Testis (tissue), 2 donors: ENCODE measurements at regions not wholly inside any gene's neighbourhood (a gene's known extent, or its start where the extent isn't known, plus 50 kb on each side); places are given as distances from the start of the nearest gene placed in this dataset.

ENCODE experiments used
- CTCF ChIP-seq, 3 experiments: fragments of 450-650 bp in 2 of 3; fragments of 200-600 bp in 1 of 3; sonication (generic) in 1 of 3; IDR thresholded peaks; one replicate each; pipeline ENCODE4 v1.5.1; 2016 to 2019; ENCODE audit warnings: antibody characterized with exemption in 3 of 3, mild to moderate bottlenecking in 2 of 3, moderate library complexity in 1 of 3
- POLR2A ChIP-seq: fragments of 450-650 bp; IDR thresholded peaks from one replicate; pipeline ENCODE4 v1.6.1; 2017; ENCODE audit warnings: antibody characterized with exemption, mild to moderate bottlenecking, moderate library complexity

- TF ChIP-seq CTCF (IDR thresholded peaks at IDR 0.05) (no peak), POLR2A (no peak)
These were observed 162.7 kb downstream of the AVL9 start for GRCh38 chr7:32658034-32658433.
